ENCODE measurements at regions not wholly inside any gene's neighbourhood (a gene's known extent, or its start where the extent isn't known, plus 50 kb on each side); places are given as distances from the start of the nearest gene placed in this dataset.
"Not testable (repeated sequence)": the region's sequence is repeated elsewhere in the genome, so short reads cannot be mapped to it uniquely, and the experiment has no call there.

DNA sequence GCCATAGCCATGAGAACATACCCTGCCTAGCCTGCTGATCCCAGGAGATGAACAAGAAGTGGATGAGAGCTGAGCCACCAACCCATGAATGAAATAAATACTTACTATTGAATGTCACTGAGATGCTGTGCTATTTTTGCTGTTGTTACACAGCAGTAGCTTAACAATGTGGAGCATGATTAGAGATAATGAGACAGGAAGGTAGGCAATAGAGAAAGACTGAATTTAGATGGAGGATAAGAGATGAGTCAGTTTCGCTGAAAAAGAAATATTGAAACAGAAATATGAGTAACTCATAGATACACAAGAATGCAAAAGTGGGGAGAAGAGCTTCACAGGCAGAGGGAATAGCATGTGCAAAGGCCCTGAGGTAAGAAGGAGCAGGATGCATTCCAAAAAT is 94.9 kb upstream of the TOP1 start:
- DNase-seq (ENCODE audit: low read depth), result no peak

- DNase-seq (ENCODE audit: low read depth), result no peak
Observed at GRCh38 chr20:40938020-40938419, 90.6 kb upstream of the TOP1 start.

DNA sequence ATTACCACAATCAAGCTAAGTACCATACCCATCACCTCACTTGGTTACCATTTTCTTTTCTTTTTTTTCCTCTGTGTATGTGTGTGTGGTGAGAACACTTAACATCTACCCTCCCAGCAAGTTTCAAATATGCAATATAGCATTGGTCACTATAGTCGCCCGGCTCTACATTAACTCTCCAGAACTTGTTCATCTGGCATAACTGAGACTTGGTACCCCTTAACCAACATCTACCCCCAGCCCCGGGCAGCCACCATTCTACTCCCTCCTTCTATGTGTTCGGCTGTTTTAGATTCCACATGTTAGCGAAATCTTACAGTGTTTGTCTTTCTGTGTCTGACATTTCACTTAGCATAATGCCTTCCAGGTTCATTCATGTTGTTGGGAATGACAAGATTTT is 89.0 kb upstream of the TOP1 start:
- no peak for DNase-seq (ENCODE audit: low read depth)

DNA sequence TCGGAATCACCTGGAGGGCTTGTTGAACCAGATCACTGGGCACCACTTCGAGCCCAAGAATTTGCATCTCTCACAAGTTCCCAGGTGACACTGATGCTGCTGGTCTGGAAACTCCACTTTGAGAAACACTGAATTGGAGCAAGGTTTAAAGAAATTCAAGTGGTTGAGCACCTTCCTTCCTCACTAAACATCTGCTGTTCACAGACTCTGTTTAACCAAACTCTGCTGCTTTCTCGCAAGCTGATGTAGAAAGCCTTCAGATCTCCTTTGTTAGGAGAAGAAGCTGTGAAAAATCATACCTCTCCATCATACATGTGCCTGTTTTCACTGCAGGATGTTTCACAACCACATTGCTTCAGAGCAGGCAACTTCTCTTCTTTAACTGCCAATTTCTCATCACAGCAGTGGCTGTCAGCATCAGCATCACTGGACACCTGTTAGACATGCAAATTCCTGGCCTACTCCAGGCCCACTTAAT is 87.5 kb upstream of the TOP1 start:
- DNase-seq (ENCODE audit: low read depth), result no peak

DNA sequence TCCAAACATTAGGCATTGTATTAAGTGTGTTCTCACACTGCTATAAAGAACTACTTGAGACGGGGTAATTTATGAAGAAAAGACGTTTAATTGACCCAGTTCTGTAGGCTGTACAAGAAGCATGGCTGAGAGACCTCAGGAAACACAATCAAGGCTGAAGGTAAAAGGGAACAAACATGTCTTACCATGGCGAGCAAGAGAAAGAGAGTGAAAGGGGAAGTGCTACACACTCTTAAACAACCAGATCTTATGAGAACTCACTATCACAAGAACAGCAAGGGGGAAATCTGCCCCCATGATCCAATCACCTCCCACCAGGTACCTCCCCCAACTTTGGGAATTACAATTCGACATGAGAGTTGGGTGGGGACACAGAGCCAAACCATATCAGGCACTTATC is 86.6 kb upstream of the TOP1 start:
- no peak for DNase-seq (ENCODE audit: low read depth)

GRCh38 chr20:40942775-40943174 is 85.8 kb upstream of the TOP1 start:
- no peak for DNase-seq (ENCODE audit: low read depth)

DNA sequence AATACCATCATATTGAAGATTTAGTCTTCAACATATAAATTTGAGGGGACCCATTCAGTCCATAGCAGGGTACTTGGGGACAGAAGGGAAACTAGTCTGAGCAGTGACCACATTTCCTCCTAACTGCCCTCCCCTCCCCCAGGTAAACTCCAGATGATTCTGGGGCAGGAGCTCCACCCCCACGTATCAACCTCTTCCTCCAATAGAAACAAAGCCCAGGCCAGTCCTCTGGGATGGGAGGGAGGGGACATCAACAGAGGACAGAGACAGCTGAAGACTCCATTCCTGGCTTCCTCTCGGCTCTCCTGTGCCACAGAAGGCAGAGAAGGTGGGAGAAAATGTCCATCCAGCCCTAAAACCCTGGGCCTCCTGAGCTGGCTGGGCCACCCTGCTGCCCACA is 85.0 kb upstream of the TOP1 start:
- no peak for DNase-seq (ENCODE audit: low read depth)

DNA sequence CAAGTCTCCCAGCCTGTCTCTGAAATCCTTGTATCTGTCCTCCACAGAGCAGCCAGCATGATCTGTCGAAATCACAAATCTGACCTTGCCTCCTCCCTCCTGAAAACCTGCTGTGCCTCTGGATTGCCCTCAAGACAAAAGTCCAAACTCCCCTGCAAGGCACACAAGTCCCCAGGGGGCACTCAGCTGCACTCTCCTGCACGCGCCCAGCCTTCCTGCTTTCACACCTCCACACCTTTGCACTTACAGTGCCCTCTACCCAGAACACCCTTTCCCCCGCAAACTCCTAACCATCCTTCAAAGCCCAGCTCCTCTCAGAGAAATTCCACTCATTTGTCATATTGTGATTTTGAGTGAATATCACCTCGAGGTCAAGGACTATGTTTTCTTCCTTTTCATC is 83.4 kb upstream of the TOP1 start:
- no peak for DNase-seq (ENCODE audit: low read depth)

DNA sequence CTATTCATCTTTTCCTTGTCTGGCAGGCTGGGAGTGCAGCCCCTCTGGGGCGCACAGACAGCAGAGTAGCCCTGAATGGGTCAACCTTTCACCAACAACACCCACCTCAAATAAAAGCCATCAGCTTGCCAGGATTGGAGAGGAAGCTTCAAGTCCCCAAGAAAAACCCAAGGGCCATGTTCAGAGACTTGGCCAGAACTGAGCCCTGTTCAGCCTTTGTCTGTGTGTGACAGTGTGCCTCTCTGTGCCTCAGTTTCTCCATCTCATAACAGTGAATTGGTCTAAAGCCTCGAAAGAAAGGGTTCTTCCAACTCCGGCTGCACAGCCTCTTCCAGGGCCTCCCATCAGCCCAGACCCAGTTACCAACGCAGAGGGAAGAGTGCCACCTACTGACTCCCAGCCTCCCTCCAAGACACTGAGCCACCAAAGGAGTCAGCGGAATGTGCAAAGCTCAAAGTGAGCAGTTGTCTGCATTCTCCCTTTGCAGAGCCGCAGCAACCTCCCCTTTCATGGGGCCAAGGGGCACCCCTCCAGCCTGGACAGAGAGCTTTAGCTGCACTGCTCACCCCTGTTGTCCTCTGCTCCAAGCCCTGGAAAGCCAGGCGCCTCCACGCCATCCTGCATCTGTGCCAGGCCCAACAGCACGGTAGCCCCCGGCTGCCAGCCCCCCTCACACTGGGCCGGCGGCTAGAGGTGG is 82.7 kb upstream of the TOP1 start:
- DNase-seq (ENCODE audit: low read depth), result no peak

DNA sequence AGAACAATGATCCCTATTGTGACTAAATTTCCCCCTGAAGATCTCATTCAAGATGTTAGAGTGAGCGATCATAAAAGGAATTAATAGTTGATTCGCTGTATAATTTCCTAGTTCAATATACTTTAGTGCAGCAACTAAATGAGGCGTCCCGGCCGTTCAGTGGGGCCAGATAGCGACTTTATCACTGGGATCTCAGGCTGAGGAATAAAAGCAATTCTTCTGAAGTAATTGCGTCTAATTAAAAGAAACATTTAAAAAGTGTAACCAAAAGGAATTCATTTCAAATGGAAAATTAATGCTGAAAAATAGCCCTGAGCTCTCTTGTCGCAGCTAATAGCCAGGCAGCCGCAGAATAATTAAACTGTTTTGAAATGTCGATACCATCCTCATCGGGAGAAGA is 82.2 kb upstream of the TOP1 start:
- DNase-seq (ENCODE audit: low read depth), result no peak

DNA sequence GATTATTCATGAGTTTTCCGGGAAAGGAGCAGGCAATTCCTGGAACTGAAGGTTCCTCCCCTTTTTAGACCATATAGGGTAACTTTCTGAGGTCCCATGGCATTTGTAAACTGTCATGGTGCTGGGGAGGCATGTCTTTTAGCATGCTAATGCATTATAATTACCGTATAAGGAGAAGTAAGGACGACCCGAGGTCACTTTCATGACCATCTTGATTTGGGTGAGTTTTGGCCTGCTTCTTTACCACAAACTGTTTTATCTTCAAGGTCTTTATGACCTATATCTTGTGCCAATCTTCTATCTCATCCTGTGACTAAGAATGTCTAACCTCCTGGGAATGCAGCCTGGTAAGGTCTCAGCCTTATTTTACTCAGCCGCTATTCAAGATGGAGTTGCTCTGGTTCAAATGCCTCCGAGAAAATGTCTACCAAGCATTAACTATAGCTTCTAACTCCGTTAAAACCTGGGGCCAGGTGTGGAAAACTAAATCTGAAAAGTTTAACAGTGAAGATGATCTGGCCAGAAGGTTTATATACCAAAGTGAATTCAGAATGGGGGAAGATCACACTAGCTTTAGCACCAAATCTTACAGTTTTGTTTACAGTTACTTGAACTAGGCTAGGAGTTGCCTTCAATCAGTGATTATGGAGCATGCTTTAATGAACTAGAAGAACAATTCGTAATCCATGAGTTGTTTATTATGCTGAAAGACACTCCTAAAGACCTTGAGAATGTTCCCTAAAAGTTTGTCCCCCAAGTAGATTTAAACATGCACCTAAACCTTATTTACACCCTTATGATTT is 80.0 kb upstream of the TOP1 start:
- DNase-seq (ENCODE audit: low read depth), result no peak

GRCh38 chr20:40949346-40949745 is 79.3 kb upstream of the TOP1 start:
- DNase-seq (ENCODE audit: low read depth), result no peak

DNA sequence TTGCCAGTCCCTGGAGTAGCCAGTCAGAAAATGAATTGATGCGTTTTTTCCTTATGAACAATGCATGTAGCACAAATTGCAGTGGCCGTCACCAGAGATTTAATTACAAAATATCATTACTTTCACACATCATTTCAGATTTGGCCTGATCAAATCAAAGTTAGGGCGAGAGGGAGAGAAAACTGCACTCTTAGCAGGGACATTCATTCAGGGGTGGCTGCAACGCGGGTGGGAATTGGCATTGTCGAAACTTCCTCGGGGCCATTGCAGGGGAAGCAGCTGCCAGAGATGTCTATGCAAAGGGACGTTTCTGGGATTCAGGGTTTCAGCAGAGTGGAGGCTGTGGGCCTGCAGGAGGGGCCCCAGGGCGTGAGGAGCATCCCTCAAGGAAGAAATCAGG is 76.5 kb upstream of the TOP1 start:
- no peak for DNase-seq (ENCODE audit: low read depth)

DNA sequence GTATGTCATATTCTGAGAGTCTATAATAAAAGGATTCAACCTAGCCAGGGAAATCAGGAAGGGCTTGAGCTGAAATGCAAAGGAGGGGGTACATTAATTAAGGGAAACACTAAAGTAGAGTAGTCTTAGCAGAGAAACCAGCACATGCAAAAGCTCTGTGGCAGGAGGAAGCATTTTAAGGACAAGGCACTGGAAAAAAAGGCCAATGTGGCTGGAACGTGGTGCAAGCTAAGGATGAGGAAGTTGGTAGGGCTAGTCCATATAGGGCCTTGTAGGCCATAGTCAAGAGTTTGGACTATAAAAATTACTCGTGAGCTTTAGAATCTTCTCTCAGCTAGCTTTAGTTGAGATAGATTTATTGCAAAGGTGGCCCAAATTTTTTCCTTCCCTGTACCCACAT is 75.2 kb upstream of the TOP1 start:
- no peak for DNase-seq (ENCODE audit: low read depth)

DNA sequence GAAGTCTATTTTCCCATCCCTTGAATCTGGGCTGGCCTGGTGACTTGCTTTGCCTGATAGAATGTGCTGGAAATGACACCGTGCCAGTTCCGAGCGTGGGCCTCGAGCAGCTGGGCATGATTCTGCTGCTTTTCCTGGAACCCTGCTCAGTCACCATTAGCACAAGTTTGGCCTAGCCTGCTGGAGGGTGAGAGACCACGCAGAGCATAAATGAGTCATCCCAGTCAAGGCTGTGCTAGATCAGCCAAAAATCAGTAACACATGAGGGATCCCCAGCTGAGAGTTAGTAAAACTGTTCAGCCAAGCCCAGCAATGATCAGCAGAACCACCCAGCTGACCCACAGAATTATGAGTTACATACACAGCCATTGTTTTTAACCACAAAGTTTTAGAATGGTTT is 74.8 kb upstream of the TOP1 start:
- no peak for DNase-seq (ENCODE audit: low read depth)

GRCh38 chr20:40954521-40955165 is 74.0 kb upstream of the TOP1 start:
- DNase-seq (ENCODE audit: low read depth), result no peak

DNA sequence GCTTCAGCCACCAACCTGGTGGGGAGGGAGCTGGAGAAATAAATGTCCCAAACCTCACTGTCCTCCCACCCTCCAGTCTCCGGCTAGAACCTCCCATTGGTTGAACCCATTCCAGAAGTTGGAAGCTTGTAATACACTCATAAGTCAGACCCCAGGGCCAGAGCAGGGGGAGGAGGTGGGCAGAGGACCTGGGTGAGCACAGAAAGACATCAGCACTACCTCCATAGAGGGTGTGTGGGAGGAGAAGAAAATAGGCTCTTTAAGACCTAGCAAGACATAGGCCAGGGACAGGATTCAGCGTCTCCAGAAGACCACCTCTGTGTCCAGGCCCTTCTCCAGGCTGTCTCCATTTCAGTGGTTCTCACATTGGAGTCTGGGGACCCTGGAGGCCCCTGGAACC is 73.3 kb upstream of the TOP1 start:
- no peak for DNase-seq (ENCODE audit: low read depth)

DNA sequence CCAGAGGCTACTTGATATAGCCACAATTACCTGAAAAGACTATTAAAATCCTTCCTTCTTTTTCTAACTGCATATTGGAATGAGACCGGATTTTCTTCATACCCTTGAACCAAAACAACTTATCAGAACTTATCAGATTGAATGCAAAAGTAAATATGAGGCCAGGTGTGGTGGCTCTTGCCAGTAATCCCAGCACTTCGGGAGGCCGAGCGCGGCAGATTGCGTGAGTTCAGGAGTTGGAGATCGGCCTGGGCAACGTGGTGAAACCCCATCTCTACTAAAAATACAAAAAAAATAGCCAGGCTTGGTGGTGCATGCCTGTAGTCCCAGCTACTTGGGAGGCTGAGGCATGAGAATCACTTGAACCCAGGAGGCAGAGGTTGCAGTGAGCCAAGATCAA is 72.8 kb upstream of the TOP1 start:
- not testable (repeated sequence) for DNase-seq (ENCODE audit: low read depth)

DNA sequence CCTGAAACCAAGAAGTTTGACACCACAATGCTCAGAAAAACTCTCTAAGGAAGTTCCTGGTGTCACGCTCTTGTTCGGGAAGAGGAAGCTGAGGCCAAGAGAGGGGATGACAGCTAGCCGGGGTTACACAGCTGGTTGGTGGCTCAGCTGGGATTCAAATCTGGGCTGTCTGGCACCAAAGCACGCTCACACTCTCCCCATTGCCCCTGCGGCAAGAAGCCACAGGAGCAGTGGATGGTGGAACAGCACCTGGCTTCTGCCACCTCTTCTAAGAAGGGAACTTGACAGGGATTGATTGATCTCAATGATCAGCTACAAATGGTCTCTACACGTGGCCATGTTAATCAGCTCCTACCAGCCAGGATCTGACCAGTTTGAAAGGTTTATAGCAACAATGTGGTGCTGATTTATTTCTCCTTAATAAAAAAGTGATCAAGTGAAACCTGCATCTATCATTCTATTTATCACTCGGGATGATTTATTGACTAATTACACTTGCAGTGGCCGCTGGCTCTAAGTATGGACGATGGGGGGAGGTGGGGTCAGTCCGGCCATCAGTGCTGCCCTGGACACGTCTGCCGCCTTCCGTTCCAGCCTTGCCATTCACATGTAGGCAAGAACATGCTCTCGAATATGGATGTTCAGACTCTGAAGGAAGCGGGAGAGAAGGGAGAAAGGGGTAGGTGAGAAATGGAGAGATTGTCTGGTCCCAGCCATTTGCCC is 71.9 kb upstream of the TOP1 start:
- DNase-seq (ENCODE audit: low read depth), result no peak

DNA sequence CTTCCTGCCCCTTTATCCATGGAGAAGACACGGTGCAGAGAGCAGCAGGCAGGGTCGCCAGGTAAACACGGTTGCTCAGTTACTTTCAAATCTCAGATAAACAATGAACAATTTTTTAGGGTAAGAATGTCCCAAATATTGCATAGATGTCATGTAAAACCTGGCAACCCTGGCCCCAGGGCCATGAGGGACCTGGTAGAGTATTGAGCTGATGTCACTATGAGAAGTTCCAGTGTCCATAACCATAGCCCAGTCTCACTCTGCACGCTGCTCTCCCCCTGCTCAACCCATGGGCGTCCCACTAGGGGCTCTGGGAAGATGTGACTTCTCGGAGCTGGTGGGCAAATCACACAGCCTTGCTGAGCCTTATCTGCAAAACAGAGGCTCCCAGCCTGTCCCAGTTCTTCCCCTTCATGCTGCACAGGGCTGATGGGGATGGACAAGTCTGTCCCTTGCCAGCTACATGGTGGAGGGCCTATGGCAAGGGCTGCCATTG is 71.3 kb upstream of the TOP1 start:
- no peak for DNase-seq (ENCODE audit: low read depth)

- DNase-seq (ENCODE audit: low read depth), result no peak
Observed at GRCh38 chr20:40958598-40958997, 70.0 kb upstream of the TOP1 start.

DNA sequence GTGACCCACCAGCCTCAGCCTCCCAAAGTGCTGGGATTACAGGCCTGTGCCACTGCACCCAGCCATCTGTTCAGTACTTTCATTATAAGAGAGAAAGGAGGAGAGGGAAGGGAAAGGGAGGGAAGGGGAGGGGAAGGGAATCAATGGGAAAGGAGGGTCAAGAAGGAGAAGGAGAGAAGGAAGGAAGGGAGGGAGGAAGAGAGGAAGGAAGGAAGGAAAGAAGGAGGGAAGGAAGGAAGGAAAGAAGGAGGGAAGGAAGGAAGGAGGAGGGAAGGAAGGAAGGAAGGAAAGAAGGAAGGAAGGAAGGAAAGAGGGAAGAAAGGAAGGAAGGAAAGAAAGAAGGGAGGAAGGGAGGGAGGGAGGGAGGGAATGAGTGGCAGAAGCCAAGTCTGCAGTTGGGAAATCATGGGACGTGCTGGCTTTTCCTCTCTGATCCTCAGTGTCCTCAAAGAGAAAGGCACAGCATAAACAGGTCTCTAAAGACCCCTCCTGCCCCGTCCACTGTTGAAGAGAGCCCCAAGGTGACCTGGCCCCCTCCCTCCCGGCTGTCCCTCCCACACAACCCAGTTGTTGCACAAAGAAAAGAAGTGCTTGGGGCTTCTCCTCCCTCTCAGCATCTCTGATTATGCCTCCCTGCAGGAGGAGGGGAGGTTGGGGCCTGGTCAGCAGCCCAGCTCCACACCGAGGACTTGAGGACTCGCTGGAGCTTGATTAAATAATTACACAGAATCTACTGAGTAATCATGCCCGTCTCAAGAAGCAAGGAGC is 69.1 kb upstream of the TOP1 start:
- no peak for DNase-seq (ENCODE audit: low read depth)

Data from activated gamma-delta T cell treated with anti-CD3 and anti-CD28 coated beads, Interleukin-2, amount 50 U/mL, for 16 hours (primary cell).